HEK293 (cell line): ENCODE measurements at regions not wholly inside any gene's neighbourhood (a gene's known extent, or its start where the extent isn't known, plus 50 kb on each side); places are given as distances from the start of the nearest gene placed in this dataset.

Experiments
- CTCF ChIA-PET: fragments of 350-600 bp; formaldehyde crosslinking; extraction: SDS; loops from one replicate; lab custom pipeline; 2021; ENCODE audit warnings: antibody characterized with exemption; lab: Yijun Ruan, JAX
- POLR2A ChIA-PET: fragments of 300-600 bp; formaldehyde crosslinking; extraction: SDS; loops from one replicate; lab custom pipeline; 2020; ENCODE audit warnings: antibody characterized with exemption, inconsistent platforms; lab: Yijun Ruan, JAX
- H3K27ac ChIP-seq: fragments of 200-500 bp; sonication (Bioruptor generic); 2 replicates; pipeline ENCODE4 v1.5.1; 2014; ENCODE audit warnings: low read depth, low read length, control low read depth, inconsistent platforms; ENCODE audit errors: extremely low read depth
- H3K36me3 ChIP-seq, 2 experiments: fragments of 200-500 bp in 1 of 2; sonication (Bioruptor generic) in 1 of 2; 1 replicate in 1 of 2; 2 replicates in 1 of 2; pipeline ENCODE4 v1.5.1; 2014 to 2017; ENCODE audit warnings: inconsistent platforms in 2 of 2, low read length in 2 of 2; ENCODE audit not compliant: control insufficient read depth in 2 of 2, insufficient read depth in 1 of 2
- H3K4me1 ChIP-seq: fragments of 200-500 bp; sonication (Bioruptor generic); 2 replicates; pipeline ENCODE4 v1.5.1; 2014; ENCODE audit warnings: mild to moderate bottlenecking, low read length, inconsistent platforms; ENCODE audit not compliant: control insufficient read depth, insufficient read depth
- H3K4me3 ChIP-seq: 2 replicates; pipeline ENCODE4 v1.5.1; 2011; ENCODE audit warnings: low read depth, mild to moderate bottlenecking, control low read depth, low read length, moderate library complexity
- H3K9me3 ChIP-seq: fragments of 200-500 bp; sonication (Bioruptor generic); 2 replicates; pipeline ENCODE4 v1.5.1; 2014; ENCODE audit warnings: low read depth, low read length, inconsistent platforms; ENCODE audit not compliant: control insufficient read depth, insufficient read depth
- ZBTB20 ChIP-seq: fragments of 450-650 bp; formaldehyde crosslinking; IDR thresholded peaks from 2 replicates; pipeline ENCODE4 v1.5.1; 2016; ENCODE audit warnings: missing biosample characterization, missing genetic modification characterization
- ZNF274 ChIP-seq, 2 experiments: fragments of 200-500 bp in 1 of 2; fragments of 450-650 bp in 1 of 2; sonication (Bioruptor generic) in 1 of 2; formaldehyde crosslinking in 1 of 2; IDR thresholded peaks; 2 replicates each; pipeline versions ENCODE4 v1.5.1 to v1.6.1; 2014 to 2016; ENCODE audit warnings: borderline replicate concordance in 1 of 2, inconsistent platforms in 1 of 2, low read length in 1 of 2, missing biosample characterization in 1 of 2, missing genetic modification characterization in 1 of 2
- ZNF280D ChIP-seq: fragments of 450-650 bp; formaldehyde crosslinking; IDR thresholded peaks from 2 replicates; pipeline ENCODE4 v1.5.1; 2016; ENCODE audit warnings: missing biosample characterization, missing genetic modification characterization
- ZNF366 ChIP-seq: fragments of 450-650 bp; formaldehyde crosslinking; conservative IDR thresholded peaks from 2 replicates; pipeline ENCODE4 v1.5.1; 2016; ENCODE audit warnings: missing biosample characterization, missing genetic modification characterization
- ZNF514 ChIP-seq: fragments of 450-650 bp; formaldehyde crosslinking; IDR thresholded peaks from 2 replicates; pipeline ENCODE4 v1.5.1; 2016; ENCODE audit warnings: missing biosample characterization, missing genetic modification characterization
- ZNF529 ChIP-seq: fragments of 450-650 bp; formaldehyde crosslinking; IDR thresholded peaks from 2 replicates; pipeline ENCODE4 v1.5.1; 2017; ENCODE audit warnings: missing genetic modification characterization, missing biosample characterization; ENCODE audit not compliant: insufficient replicate concordance
- ZNF560 ChIP-seq: fragments of 450-650 bp; formaldehyde crosslinking; IDR thresholded peaks from 2 replicates; pipeline ENCODE4 v1.5.1; 2017; ENCODE audit warnings: missing biosample characterization, missing genetic modification characterization, borderline replicate concordance
- ZNF677 ChIP-seq: fragments of 450-650 bp; IDR thresholded peaks from 2 replicates; pipeline ENCODE4 v1.5.0; 2018; ENCODE audit warnings: missing biosample characterization, mild to moderate bottlenecking, missing genetic modification characterization, moderate library complexity
- ZNF747 ChIP-seq: fragments of 450-650 bp; formaldehyde crosslinking; IDR thresholded peaks from 2 replicates; pipeline ENCODE4 v1.5.1; 2016; ENCODE audit warnings: missing biosample characterization, missing genetic modification characterization
- ZNF768 ChIP-seq: fragments of 450-650 bp; formaldehyde crosslinking; IDR thresholded peaks from 2 replicates; pipeline ENCODE4 v1.5.1; 2018; ENCODE audit warnings: missing biosample characterization, mild to moderate bottlenecking, missing genetic modification characterization
- ZSCAN30 ChIP-seq: fragments of 450-650 bp; IDR thresholded peaks from 2 replicates; pipeline ENCODE4 v1.5.1; 2018; ENCODE audit warnings: missing biosample characterization, mild to moderate bottlenecking, missing genetic modification characterization, moderate library complexity
- TF ChIP-seq, protein P1 (sequence below): sonication (generic); formaldehyde crosslinking; IDR thresholded peaks from 2 replicates; pipeline ENCODE4 v1.8.1; 2022; ENCODE audit warnings: mild to moderate bottlenecking, moderate library complexity, missing genetic modification reagents
- TF ChIP-seq, protein P2 (sequence below): fragments of 450-650 bp; formaldehyde crosslinking; IDR thresholded peaks from 2 replicates; pipeline ENCODE4 v1.5.1; 2016; ENCODE audit warnings: missing biosample characterization, missing genetic modification characterization
- TF ChIP-seq, protein P3 (sequence below): fragments of 450-650 bp; formaldehyde crosslinking; IDR thresholded peaks from 2 replicates; pipeline ENCODE4 v1.5.1; 2016; ENCODE audit warnings: missing biosample characterization, missing genetic modification characterization, low read depth

GRCh38 chr15:54850101-54850500 is 346.6 kb downstream of the RSL24D1 start:
- H3K4me1 ChIP-seq = no peaks in the 10 kb centered on the region
- H3K4me3 ChIP-seq = no peak overlapping the region
- TF ChIP-seq ZNF280D (tag by site-specific recombination) = no peak
- TF ChIP-seq ZNF529 (tag by site-specific recombination) = no peak
- no peak for TF ChIP-seq ZSCAN30 (tag by site-specific recombination)
- ChIA-PET POLR2A (no interaction called here), CTCF (no interaction called here)
- H3K9me3 ChIP-seq = no peaks in the 10 kb centered on the region
- H3K36me3 ChIP-seq = no peaks in the 10 kb centered on the region
- H3K27ac ChIP-seq = no peak overlapping the region

DNA sequence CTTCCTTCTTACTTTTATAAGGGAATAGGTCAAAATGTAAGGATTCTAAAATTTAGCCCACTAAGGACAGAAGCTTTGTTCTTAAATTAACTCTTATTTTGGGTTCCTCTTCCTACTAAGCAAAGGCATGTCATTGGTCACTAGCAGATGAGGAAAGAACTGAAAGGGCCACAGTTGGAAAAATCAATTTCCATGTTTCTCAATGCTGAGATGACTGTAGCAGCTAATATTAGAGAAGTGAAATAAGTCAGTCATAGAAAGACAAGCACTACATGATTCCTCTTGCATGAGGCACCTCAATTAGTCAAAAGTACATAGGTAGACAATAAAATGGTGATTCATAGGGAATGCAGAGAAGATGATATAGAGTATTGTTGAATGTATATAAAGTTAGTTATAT is 353.7 kb downstream of the RSL24D1 start:
- ChIA-PET CTCF (no interaction called here), POLR2A (no interaction called here)
- no peaks in the 10 kb centered on the region for H3K36me3 ChIP-seq
- H3K4me1 ChIP-seq = no peaks in the 10 kb centered on the region
- H3K9me3 ChIP-seq = no peaks in the 10 kb centered on the region
- H3K27ac ChIP-seq = no peak overlapping the region
- TF ChIP-seq ZNF768 (tag by site-specific recombination) (no peak), ZNF366 (no peak), ZNF560 (tag by site-specific recombination) (no peak), ZNF747 (tag by site-specific recombination) (no peak), ZNF514 (no peak), ZNF677 (no peak), ZBTB20 (tag by site-specific recombination) (no peak), ZNF274 (IDR thresholded peaks at IDR 0.05; ENCODE audit: low read length) (no peak), ZNF274 (tag by site-specific recombination; IDR thresholded peaks at IDR 0.05; ENCODE audit: borderline replicate concordance) (no peak)
- TF ChIP-seq, protein P1, sequence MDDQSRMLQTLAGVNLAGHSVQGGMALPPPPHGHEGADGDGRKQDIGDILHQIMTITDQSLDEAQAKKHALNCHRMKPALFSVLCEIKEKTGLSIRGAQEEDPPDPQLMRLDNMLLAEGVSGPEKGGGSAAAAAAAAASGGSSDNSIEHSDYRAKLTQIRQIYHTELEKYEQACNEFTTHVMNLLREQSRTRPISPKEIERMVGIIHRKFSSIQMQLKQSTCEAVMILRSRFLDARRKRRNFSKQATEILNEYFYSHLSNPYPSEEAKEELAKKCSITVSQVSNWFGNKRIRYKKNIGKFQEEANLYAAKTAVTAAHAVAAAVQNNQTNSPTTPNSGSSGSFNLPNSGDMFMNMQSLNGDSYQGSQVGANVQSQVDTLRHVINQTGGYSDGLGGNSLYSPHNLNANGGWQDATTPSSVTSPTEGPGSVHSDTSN (CRISPR knock-in tag) = no peak
- TF ChIP-seq, protein P2, sequence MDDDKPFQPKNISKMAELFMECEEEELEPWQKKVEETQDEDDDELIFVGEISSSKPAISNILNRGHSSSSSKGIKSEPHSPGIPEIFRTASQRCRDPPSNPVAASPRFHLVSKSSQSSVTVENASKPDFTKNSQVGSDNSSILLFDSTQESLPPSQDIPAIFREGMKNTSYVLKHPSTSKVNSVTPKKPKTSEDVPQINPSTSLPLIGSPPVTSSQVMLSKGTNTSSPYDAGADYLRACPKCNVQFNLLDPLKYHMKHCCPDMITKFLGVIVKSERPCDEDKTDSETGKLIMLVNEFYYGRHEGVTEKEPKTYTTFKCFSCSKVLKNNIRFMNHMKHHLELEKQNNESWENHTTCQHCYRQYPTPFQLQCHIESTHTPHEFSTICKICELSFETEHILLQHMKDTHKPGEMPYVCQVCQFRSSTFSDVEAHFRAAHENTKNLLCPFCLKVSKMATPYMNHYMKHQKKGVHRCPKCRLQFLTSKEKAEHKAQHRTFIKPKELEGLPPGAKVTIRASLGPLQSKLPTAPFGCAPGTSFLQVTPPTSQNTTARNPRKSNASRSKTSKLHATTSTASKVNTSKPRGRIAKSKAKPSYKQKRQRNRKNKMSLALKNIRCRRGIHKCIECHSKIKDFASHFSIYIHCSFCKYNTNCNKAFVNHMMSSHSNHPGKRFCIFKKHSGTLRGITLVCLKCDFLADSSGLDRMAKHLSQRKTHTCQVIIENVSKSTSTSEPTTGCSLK = no peak
- TF ChIP-seq, protein P3, sequence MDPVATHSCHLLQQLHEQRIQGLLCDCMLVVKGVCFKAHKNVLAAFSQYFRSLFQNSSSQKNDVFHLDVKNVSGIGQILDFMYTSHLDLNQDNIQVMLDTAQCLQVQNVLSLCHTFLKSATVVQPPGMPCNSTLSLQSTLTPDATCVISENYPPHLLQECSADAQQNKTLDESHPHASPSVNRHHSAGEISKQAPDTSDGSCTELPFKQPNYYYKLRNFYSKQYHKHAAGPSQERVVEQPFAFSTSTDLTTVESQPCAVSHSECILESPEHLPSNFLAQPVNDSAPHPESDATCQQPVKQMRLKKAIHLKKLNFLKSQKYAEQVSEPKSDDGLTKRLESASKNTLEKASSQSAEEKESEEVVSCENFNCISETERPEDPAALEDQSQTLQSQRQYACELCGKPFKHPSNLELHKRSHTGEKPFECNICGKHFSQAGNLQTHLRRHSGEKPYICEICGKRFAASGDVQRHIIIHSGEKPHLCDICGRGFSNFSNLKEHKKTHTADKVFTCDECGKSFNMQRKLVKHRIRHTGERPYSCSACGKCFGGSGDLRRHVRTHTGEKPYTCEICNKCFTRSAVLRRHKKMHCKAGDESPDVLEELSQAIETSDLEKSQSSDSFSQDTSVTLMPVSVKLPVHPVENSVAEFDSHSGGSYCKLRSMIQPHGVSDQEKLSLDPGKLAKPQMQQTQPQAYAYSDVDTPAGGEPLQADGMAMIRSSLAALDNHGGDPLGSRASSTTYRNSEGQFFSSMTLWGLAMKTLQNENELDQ (tag by site-specific recombination) = no peak
- H3K4me3 ChIP-seq = no peak overlapping the region
